Central memory CD8-positive, alpha-beta T cell (primary cell): ENCODE measurements at regions not wholly inside any gene's neighbourhood (a gene's known extent, or its start where the extent isn't known, plus 50 kb on each side); places are given as distances from the start of the nearest gene placed in this dataset.

Source experiments
- ATAC-seq: fragments of 150-1000 bp; cut with Tn5 transposase; replicated peaks from 2 replicates; pipeline ENCODE4 v1.10.0; 2022; ENCODE audit warnings: mild to moderate bottlenecking, moderate FRiP score, moderate number of reproducible peaks; ENCODE audit not compliant: poor library complexity, severe bottlenecking; ENCODE audit errors: extremely low read depth
- DNase-seq, 2 donors: peaks; one replicate each; pipeline ENCODE4 v3.0.0; 2021; ENCODE audit warnings: low spot score in 2 of 2
- H3K27ac Mint-ChIP-seq: one replicate; pipeline ENCODE4 v1.8.0; 2022; ENCODE audit warnings: low read depth, mild to moderate bottlenecking, moderate library complexity, mixed read lengths
- H3K27me3 Mint-ChIP-seq: one replicate; pipeline ENCODE4 v1.8.0; 2022; ENCODE audit warnings: mixed read lengths
- H3K36me3 Mint-ChIP-seq: one replicate; pipeline ENCODE4 v1.8.0; 2022; ENCODE audit warnings: mild to moderate bottlenecking, moderate library complexity, mixed read lengths; ENCODE audit not compliant: insufficient read depth
- H3K4me1 Mint-ChIP-seq: one replicate; pipeline ENCODE4 v1.8.0; 2022; ENCODE audit warnings: mixed read lengths
- H3K4me3 Mint-ChIP-seq: one replicate; pipeline ENCODE4 v1.8.0; 2022; ENCODE audit warnings: mild to moderate bottlenecking, moderate library complexity, mixed read lengths
- H3K9me3 Mint-ChIP-seq: one replicate; pipeline ENCODE4 v1.8.0; 2022; ENCODE audit warnings: mixed read lengths

GRCh38 chr10:63723741-63724140, 202.5 kb downstream of the REEP3 start:
- H3K9me3 Mint-ChIP-seq: no peaks in the 10 kb centered on the region
- ATAC-seq: no peak
- H3K27me3 Mint-ChIP-seq: peaks cover 56% of the 10 kb centered on the region
- H3K4me3 Mint-ChIP-seq: no peak overlapping the region
- no peaks in the 10 kb centered on the region for H3K36me3 Mint-ChIP-seq
- H3K4me1 Mint-ChIP-seq: peaks cover 8% of the 10 kb centered on the region
- DNase-seq: no peak
- no peak overlapping the region for H3K27ac Mint-ChIP-seq

DNA sequence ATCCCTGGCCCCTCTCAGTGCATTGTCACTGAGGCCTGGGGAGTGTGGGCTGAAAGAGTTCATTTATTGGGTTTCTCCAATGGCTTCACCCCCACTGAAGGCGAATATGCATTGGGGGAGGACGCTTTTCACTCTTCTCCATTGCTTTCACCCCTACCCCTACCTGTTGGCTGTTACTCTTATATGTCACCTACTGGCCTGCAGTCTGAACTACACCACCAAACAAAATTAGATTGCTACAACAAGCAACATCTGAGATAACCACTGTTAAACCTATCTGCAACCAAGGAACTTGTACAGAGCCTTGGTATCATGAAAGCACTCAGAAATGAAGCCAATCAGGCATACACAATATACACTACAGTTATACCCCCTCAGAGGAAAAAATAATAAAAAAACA, 203.7 kb downstream of the REEP3 start:
- DNase-seq: no peak
- H3K9me3 Mint-ChIP-seq: no peaks in the 10 kb centered on the region
- H3K4me1 Mint-ChIP-seq: peaks cover 8% of the 10 kb centered on the region
- peaks cover 63% of the 10 kb centered on the region for H3K27me3 Mint-ChIP-seq
- H3K27ac Mint-ChIP-seq: no peak overlapping the region
- no peak overlapping the region for H3K4me3 Mint-ChIP-seq
- ATAC-seq: no peak
- H3K36me3 Mint-ChIP-seq: no peaks in the 10 kb centered on the region

GRCh38 chr10:63726867-63727266, 205.7 kb downstream of the REEP3 start:
- Mint-ChIP-seq H3K27me3 (peaks cover 63% of the 10 kb centered on the region), H3K9me3 (no peaks in the 10 kb centered on the region)

DNA sequence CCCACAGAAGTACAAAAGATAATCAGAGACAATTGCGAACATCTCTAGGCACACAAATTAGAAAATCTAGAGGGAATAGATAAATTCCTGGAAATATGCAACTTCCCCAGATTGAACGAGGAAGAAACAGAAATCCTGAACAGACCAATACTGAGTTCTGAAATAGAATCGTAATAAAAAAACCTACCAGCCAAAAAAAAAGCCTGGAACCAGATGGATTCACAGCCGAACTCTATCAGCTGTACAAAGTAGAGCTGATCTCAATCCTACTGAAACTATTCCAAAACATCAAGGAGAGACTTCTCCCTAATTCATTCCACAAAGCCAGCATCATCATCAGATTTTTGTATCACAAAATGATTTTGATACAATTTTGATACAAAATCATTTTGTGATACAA, 206.4 kb downstream of the REEP3 start:
- Mint-ChIP-seq H3K36me3 (no peaks in the 10 kb centered on the region), H3K9me3 (no peaks in the 10 kb centered on the region), H3K4me1 (no peaks in the 10 kb centered on the region), H3K27me3 (peaks cover 63% of the 10 kb centered on the region), H3K4me3 (no peak overlapping the region), H3K27ac (no peak overlapping the region)
- ATAC-seq: no peak
- no peak for DNase-seq

More at GRCh38 chr10:63726867-63727266, 205.7 kb downstream of the REEP3 start:
- Mint-ChIP-seq H3K4me3 (no peak overlapping the region), H3K27ac (no peak overlapping the region), H3K4me1 (no peaks in the 10 kb centered on the region), H3K36me3 (no peaks in the 10 kb centered on the region)
- ATAC-seq (no peak), DNase-seq (no peak)

DNA sequence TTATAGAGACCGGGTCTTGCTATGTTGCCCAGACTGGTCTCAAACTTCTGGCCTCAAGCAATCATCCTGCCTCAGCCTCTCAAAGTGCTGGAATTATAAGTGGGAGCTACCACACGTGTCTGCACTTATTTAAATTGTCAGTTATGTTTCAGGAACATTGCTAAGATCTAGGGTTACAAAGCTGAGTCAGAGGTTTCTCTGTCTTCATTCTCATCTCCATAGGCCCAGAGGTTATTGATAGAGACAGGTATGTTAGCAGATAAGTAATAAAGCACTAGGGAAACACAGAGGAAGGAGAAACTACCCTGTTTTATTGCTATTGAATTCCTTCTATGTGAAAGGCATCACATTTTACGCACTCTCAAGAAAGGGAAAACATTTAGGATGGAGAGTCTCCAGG, 214.1 kb downstream of the REEP3 start:
- DNase-seq (no peak), ATAC-seq (no peak)
- peaks cover under 1% of the 10 kb centered on the region for H3K27me3 Mint-ChIP-seq
- no peaks in the 10 kb centered on the region for H3K36me3 Mint-ChIP-seq
- no peaks in the 10 kb centered on the region for H3K9me3 Mint-ChIP-seq
- H3K4me3 Mint-ChIP-seq: no peak overlapping the region
- no peak overlapping the region for H3K27ac Mint-ChIP-seq
- H3K4me1 Mint-ChIP-seq: no peaks in the 10 kb centered on the region

- H3K27ac Mint-ChIP-seq: no peak overlapping the region
- no peaks in the 10 kb centered on the region for H3K4me1 Mint-ChIP-seq
- H3K27me3 Mint-ChIP-seq: peaks cover 19% of the 10 kb centered on the region
- no peak overlapping the region for H3K4me3 Mint-ChIP-seq
- no peaks in the 10 kb centered on the region for H3K36me3 Mint-ChIP-seq
- no peak for DNase-seq
- no peaks in the 10 kb centered on the region for H3K9me3 Mint-ChIP-seq
- ATAC-seq: no peak
Measured at GRCh38 chr10:63738410-63738809, 217.2 kb downstream of the REEP3 start.

- no peaks in the 10 kb centered on the region for H3K36me3 Mint-ChIP-seq
- peaks cover 55% of the 10 kb centered on the region for H3K27me3 Mint-ChIP-seq
- DNase-seq (no peak), ATAC-seq (no peak)
- no peak overlapping the region for H3K4me3 Mint-ChIP-seq
- H3K27ac Mint-ChIP-seq: no peak overlapping the region
- no peaks in the 10 kb centered on the region for H3K4me1 Mint-ChIP-seq
- H3K9me3 Mint-ChIP-seq: no peaks in the 10 kb centered on the region
Measured at GRCh38 chr10:63744060-63744941, 223.1 kb downstream of the REEP3 start.

DNA sequence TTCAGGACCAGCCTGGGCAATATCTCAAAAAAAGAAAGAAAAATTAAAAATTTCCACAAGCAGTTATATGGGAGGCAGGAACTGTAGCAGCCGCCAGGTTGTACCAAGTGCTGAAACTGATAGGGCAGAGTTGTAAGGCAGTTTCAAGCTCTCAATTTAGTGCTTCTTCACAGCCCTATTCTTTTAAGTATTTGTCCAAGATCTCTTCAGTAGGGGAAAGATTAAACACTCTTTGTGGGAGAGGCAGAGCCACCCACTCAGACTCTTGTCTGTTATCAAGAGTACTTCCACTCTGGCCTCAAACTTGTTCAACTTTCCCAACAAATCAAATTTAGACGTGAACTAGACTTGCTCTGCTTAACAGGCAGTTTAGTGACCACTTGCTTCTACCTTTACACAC, 228.7 kb downstream of the REEP3 start:
- Mint-ChIP-seq H3K27ac (no peak overlapping the region), H3K36me3 (no peaks in the 10 kb centered on the region), H3K9me3 (no peaks in the 10 kb centered on the region), H3K4me3 (no peak overlapping the region), H3K4me1 (no peaks in the 10 kb centered on the region), H3K27me3 (peaks cover 30% of the 10 kb centered on the region)
- ATAC-seq: no peak
- DNase-seq: no peak

DNA sequence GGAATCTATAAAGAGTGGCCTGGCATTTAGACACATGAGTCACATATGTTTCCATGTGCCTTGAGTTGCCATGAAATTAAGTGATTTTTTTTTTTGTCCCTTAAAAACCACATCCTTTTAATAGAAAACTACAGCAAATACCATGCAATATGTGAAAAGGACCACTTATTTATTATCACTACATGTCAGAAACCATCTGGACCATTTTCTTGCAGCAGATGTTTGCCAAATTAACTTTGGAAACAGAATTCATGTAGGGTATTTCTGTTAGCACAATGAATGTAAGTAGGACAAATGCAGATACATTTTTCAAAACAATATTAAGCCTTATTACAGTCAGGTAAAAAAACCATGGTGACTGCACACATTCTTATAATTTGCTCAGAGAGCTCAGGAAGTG, 230.6 kb downstream of the REEP3 start:
- DNase-seq: no peak
- Mint-ChIP-seq H3K27me3 (peaks cover 12% of the 10 kb centered on the region), H3K4me3 (no peak overlapping the region), H3K36me3 (no peaks in the 10 kb centered on the region), H3K27ac (no peak overlapping the region), H3K9me3 (no peaks in the 10 kb centered on the region), H3K4me1 (no peaks in the 10 kb centered on the region)
- ATAC-seq: no peak

DNA sequence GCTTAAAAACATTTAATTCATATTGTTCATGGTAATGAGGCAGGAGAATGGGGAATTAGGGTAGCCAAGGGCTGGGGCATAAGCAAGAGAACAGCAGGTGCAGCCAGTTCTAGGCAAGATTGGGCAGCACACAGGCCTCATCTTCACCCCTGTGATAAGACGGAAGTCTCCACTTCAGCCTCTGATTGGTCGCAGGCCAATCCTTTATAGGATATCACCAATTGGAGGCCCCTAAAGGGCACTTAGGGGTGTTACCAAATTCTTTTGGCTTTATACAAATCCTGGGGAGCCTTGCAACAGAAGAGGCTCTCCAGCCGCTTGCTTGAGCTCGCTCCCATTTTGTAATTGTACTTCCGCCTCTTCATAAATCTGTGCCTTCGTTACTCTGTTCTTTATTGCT, 231.1 kb downstream of the REEP3 start:
- Mint-ChIP-seq H3K9me3 (no peaks in the 10 kb centered on the region), H3K4me3 (no peak overlapping the region), H3K27ac (no peak overlapping the region), H3K36me3 (no peaks in the 10 kb centered on the region), H3K27me3 (peaks cover 9% of the 10 kb centered on the region), H3K4me1 (no peaks in the 10 kb centered on the region)
- no peak for ATAC-seq
- no peak for DNase-seq

DNA sequence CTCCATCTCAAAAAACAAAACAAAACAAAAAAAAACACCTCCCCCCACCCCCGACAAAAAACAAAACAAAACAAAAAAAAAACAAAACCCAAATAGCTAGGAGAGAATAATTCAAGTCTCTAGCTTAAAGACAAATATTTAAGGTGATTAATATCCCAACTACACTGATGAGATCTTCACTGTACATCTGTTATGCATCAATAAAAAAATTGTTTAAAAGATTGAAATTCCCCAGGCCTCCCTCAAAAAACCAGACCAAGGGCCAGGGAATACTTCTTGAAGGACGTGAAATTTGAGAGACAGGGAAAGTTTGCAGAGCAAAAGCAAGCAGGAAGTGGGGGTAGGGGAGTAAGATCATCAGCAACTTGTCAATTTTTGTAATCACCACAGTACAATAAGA, 232.6 kb downstream of the REEP3 start:
- peaks cover 12% of the 10 kb centered on the region for H3K27me3 Mint-ChIP-seq
- ATAC-seq (no peak), DNase-seq (no peak)
- H3K4me1 Mint-ChIP-seq: no peaks in the 10 kb centered on the region
- no peaks in the 10 kb centered on the region for H3K36me3 Mint-ChIP-seq
- no peak overlapping the region for H3K4me3 Mint-ChIP-seq
- H3K9me3 Mint-ChIP-seq: no peaks in the 10 kb centered on the region
- H3K27ac Mint-ChIP-seq: no peak overlapping the region

- Mint-ChIP-seq H3K4me1 (no peaks in the 10 kb centered on the region), H3K4me3 (no peak overlapping the region), H3K27ac (no peak overlapping the region), H3K27me3 (peaks cover 27% of the 10 kb centered on the region), H3K36me3 (no peaks in the 10 kb centered on the region), H3K9me3 (no peaks in the 10 kb centered on the region)
- ATAC-seq (no peak), DNase-seq (no peak)
Measured at GRCh38 chr10:63755441-63755840, 234.2 kb downstream of the REEP3 start.

DNA sequence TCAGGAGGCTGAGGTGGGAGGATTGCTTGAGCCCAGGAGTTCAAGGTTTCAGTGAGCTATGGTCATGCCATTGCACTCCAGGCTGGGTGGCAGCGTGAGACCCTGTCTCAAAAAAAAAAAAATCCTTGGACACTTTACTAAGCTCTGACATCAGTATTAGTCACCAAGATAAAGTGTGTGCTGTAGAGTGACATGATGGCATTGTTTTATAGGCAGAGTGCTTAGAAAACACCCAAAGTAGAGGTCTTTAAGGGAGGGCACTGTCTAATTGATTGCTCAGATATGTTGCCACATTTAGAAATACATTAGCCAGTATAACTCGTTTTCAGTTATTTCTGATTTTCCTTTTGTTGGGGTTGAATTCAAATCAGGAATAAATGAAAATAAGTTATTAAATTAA, 235.9 kb downstream of the REEP3 start:
- H3K4me1 Mint-ChIP-seq: no peaks in the 10 kb centered on the region
- no peak for DNase-seq
- H3K27me3 Mint-ChIP-seq: peaks cover 42% of the 10 kb centered on the region
- no peak overlapping the region for H3K4me3 Mint-ChIP-seq
- no peak overlapping the region for H3K27ac Mint-ChIP-seq
- H3K36me3 Mint-ChIP-seq: no peaks in the 10 kb centered on the region
- no peaks in the 10 kb centered on the region for H3K9me3 Mint-ChIP-seq
- no peak for ATAC-seq
